HL-60 (cell line): ENCODE measurements at regions not wholly inside any gene's neighbourhood (a gene's known extent, or its start where the extent isn't known, plus 50 kb on each side); places are given as distances from the start of the nearest gene placed in this dataset.

ENCODE experiments used
- DNase-seq, 2 experiments: peaks; one replicate each; pipeline ENCODE4 v3.0.0-alpha.2; 2010 to 2020; ENCODE audit warnings: low read depth in 1 of 2, low spot score in 1 of 2
- H3K27ac ChIP-seq: fragments of 250-450 bp; sonication (Bioruptor Pico); replicated peaks from 2 replicates; pipeline ENCODE4 v1.5.1; 2020; ENCODE audit warnings: mild to moderate bottlenecking, moderate library complexity
- H3K27me3 ChIP-seq: fragments of 250-450 bp; sonication (Bioruptor Pico); 2 replicates; pipeline ENCODE4 v1.5.1; 2021; ENCODE audit warnings: mild to moderate bottlenecking, moderate library complexity; ENCODE audit not compliant: insufficient read depth, poor library complexity, severe bottlenecking
- H3K4me3 ChIP-seq: replicated peaks from 2 replicates; pipeline ENCODE4 v1.5.1; 2011; ENCODE audit warnings: mild to moderate bottlenecking, control low read depth, low read length; ENCODE audit not compliant: insufficient read depth
- GABPA ChIP-seq: IDR thresholded peaks from 2 replicates; pipeline ENCODE4 v1.6.1; 2012; ENCODE audit warnings: low read depth
- POLR2AphosphoS5 ChIP-seq: IDR thresholded peaks from 2 replicates; pipeline ENCODE4 v1.6.1; 2012; ENCODE audit warnings: low read depth
- SPI1 ChIP-seq: IDR thresholded peaks from 2 replicates; pipeline ENCODE4 v1.6.1; 2012; ENCODE audit warnings: low read depth, mild to moderate bottlenecking, borderline replicate concordance
- TF ChIP-seq, protein P1 (sequence below): IDR thresholded peaks from one replicate; pipeline ENCODE4 v1.5.1; 2011; ENCODE audit warnings: low read length, control low read depth, inconsistent platforms; ENCODE audit not compliant: insufficient read depth
- TF ChIP-seq, protein P2 (sequence below): IDR thresholded peaks from 2 replicates; pipeline ENCODE4 v1.6.1; 2012; ENCODE audit warnings: low read depth; ENCODE audit not compliant: insufficient replicate concordance

DNA sequence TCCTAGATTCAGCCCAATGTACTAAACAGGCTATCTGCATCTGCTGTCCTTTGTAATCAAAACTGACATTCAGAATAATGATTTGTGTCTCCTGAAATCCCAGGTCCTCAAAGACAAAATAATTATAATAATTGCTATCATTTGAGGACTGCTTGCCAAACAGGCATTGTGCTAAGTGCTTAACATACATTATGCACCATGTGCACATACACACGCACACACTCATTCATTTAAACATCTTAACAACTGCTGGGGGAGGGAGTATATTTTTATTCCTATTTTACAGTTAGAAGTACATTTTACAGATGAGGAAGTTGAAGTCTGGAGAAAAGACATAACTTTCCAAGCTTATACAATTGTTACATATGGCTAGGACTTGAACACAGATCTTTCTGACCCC is 308.0 kb upstream of the ZC3H12C start:
- TF ChIP-seq GABPA (no peak), POLR2AphosphoS5 (no peak), SPI1 (no peak)
- TF ChIP-seq, protein P1, sequence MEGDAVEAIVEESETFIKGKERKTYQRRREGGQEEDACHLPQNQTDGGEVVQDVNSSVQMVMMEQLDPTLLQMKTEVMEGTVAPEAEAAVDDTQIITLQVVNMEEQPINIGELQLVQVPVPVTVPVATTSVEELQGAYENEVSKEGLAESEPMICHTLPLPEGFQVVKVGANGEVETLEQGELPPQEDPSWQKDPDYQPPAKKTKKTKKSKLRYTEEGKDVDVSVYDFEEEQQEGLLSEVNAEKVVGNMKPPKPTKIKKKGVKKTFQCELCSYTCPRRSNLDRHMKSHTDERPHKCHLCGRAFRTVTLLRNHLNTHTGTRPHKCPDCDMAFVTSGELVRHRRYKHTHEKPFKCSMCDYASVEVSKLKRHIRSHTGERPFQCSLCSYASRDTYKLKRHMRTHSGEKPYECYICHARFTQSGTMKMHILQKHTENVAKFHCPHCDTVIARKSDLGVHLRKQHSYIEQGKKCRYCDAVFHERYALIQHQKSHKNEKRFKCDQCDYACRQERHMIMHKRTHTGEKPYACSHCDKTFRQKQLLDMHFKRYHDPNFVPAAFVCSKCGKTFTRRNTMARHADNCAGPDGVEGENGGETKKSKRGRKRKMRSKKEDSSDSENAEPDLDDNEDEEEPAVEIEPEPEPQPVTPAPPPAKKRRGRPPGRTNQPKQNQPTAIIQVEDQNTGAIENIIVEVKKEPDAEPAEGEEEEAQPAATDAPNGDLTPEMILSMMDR = no peak
- TF ChIP-seq, protein P2, sequence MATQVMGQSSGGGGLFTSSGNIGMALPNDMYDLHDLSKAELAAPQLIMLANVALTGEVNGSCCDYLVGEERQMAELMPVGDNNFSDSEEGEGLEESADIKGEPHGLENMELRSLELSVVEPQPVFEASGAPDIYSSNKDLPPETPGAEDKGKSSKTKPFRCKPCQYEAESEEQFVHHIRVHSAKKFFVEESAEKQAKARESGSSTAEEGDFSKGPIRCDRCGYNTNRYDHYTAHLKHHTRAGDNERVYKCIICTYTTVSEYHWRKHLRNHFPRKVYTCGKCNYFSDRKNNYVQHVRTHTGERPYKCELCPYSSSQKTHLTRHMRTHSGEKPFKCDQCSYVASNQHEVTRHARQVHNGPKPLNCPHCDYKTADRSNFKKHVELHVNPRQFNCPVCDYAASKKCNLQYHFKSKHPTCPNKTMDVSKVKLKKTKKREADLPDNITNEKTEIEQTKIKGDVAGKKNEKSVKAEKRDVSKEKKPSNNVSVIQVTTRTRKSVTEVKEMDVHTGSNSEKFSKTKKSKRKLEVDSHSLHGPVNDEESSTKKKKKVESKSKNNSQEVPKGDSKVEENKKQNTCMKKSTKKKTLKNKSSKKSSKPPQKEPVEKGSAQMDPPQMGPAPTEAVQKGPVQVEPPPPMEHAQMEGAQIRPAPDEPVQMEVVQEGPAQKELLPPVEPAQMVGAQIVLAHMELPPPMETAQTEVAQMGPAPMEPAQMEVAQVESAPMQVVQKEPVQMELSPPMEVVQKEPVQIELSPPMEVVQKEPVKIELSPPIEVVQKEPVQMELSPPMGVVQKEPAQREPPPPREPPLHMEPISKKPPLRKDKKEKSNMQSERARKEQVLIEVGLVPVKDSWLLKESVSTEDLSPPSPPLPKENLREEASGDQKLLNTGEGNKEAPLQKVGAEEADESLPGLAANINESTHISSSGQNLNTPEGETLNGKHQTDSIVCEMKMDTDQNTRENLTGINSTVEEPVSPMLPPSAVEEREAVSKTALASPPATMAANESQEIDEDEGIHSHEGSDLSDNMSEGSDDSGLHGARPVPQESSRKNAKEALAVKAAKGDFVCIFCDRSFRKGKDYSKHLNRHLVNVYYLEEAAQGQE = no peak
- Histone ChIP-seq H3K4me3 (no peak overlapping the region), H3K27me3 (no peaks in the 10 kb centered on the region), H3K27ac (no peak overlapping the region)
- no peak for DNase-seq

DNA sequence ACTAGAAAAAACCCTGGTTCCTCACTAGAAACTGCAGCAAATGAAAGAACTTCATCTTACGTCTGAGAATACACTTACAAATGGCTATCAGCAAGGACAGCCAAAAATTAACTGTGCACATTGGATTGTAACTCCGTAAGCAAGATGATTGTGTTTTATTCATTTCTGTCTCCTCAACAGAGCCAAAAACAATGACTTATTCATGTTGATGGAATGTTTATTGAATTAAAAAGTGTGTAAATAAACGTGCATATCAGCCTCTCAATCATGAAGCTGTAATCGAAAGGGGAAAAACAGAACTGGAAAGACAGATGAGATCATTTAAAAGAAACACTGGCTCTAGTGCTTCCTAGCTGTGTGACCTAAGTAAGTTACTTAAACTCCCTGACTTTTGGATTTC is 307.5 kb upstream of the ZC3H12C start:
- H3K27ac ChIP-seq = no peak overlapping the region
- H3K27me3 ChIP-seq = no peaks in the 10 kb centered on the region
- no peak for DNase-seq
- TF ChIP-seq POLR2AphosphoS5 = no peak
- no peak overlapping the region for H3K4me3 ChIP-seq

DNA sequence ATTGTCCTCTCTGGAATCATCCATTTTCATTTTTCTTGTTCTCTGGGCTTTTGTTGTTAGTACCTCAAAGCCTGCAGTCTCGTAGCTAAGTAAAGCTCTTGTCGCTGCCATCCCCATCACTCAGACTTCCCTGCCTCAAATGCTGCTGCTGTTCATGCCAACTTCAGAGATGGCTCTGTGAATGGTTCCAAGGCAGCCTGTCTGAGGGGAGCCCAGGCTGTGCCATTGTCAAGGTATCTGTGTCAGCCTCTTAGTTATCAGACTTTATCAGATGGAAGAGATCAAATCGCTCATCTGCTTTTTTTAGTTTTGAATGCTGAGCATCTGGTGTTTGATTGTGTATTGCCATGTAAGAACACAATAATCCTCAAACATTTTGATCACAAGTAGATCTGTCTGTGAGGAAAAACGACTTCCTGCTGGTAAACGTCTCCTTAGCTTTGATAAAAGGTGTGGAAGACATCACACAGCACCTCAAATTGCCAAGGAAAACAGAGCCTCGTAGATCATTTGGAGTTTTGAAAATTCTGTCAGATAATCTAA is 304.2 kb upstream of the ZC3H12C start:
- H3K27me3 ChIP-seq = no peaks in the 10 kb centered on the region
- no peak for DNase-seq
- TF ChIP-seq, protein P2 = no peak
- TF ChIP-seq, protein P1 = no peak
- no peak for TF ChIP-seq POLR2AphosphoS5
- TF ChIP-seq SPI1 = no peak
- TF ChIP-seq GABPA = no peak
- no peak overlapping the region for H3K4me3 ChIP-seq
- H3K27ac ChIP-seq = no peak overlapping the region

DNA sequence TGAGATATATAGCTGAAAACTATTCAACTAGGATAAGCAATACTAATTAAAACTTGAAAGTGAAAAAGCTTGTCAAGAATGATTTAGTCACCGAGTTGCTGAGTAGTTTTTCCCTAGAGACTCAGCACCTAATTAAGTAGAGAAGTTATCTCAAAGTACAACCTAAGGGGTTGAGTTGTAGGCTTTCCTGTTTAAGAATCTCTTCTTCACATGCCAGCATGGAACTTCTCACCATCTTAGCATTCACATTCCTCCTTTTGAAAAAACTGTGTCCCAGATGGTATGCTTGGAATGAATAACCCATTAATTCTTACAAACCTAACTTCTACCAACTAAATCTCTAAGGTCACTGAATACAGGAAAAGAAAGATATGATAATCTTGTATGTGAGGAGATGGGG is 303.3 kb upstream of the ZC3H12C start:
- TF ChIP-seq, protein P1 = no peak
- TF ChIP-seq, protein P2 = no peak
- TF ChIP-seq SPI1 = no peak
- no peak overlapping the region for H3K27ac ChIP-seq
- no peak overlapping the region for H3K4me3 ChIP-seq
- no peak for DNase-seq
- H3K27me3 ChIP-seq = no peaks in the 10 kb centered on the region
